Mesenchymal stem cell (in vitro differentiated cells and primary cell): ENCODE measurements at regions not wholly inside any gene's neighbourhood (a gene's known extent, or its start where the extent isn't known, plus 50 kb on each side); places are given as distances from the start of the nearest gene placed in this dataset.

Source experiments
- DNase-seq: peaks from one replicate; pipeline ENCODE4 v3.0.0-alpha.2; 2013
- H2AFZ ChIP-seq: one replicate; pipeline ENCODE4 v1.6.1; 2013; ENCODE audit warnings: low read depth, mild to moderate bottlenecking, control low read depth, inconsistent platforms, low read length, moderate library complexity
- H2AK5ac ChIP-seq: 2 replicates; pipeline ENCODE4 v1.6.1; 2013; ENCODE audit warnings: low read length, moderate library complexity, mild to moderate bottlenecking, inconsistent platforms; ENCODE audit not compliant: severe bottlenecking
- H2BK120ac ChIP-seq: one replicate; pipeline ENCODE4 v1.6.1; 2013; ENCODE audit warnings: low read depth, mild to moderate bottlenecking, inconsistent platforms, low read length, moderate library complexity
- H2BK12ac ChIP-seq, 2 experiments: one replicate each; pipeline ENCODE4 v1.6.1; 2013; ENCODE audit warnings: inconsistent platforms in 2 of 2, low read length in 2 of 2, mild to moderate bottlenecking in 2 of 2, moderate library complexity in 2 of 2, control low read depth in 1 of 2
- H2BK15ac ChIP-seq: one replicate; pipeline ENCODE4 v1.6.1; 2013; ENCODE audit warnings: mild to moderate bottlenecking, low read depth, inconsistent platforms; ENCODE audit not compliant: poor library complexity, severe bottlenecking
- H2BK5ac ChIP-seq: 2 replicates; pipeline ENCODE4 v1.6.1; 2013; ENCODE audit warnings: low read depth, mild to moderate bottlenecking, low read length, control low read depth, inconsistent platforms; ENCODE audit not compliant: poor library complexity, severe bottlenecking
- H3K14ac ChIP-seq, 2 experiments: one replicate each; pipeline ENCODE4 v1.6.1; 2013; ENCODE audit warnings: inconsistent platforms in 2 of 2, low read length in 2 of 2, control low read depth in 1 of 2, mild to moderate bottlenecking in 1 of 2, moderate library complexity in 1 of 2
- H3K18ac ChIP-seq, 2 experiments: one replicate each; pipeline ENCODE4 v1.6.1; 2013; ENCODE audit warnings: inconsistent platforms in 2 of 2, low read length in 2 of 2, control low read depth in 1 of 2, low read depth in 1 of 2, mild to moderate bottlenecking in 1 of 2
- H3K23ac ChIP-seq, 2 experiments: one replicate each; pipeline ENCODE4 v1.6.1; 2013; ENCODE audit warnings: inconsistent platforms in 2 of 2, low read length in 2 of 2, mild to moderate bottlenecking in 2 of 2, moderate library complexity in 2 of 2, control low read depth in 1 of 2
- H3K27ac ChIP-seq: 2 replicates; pipeline ENCODE4 v1.5.1; 2013; ENCODE audit warnings: mild to moderate bottlenecking, moderate library complexity, low read length, control low read depth, inconsistent platforms; ENCODE audit not compliant: poor library complexity, severe bottlenecking
- H3K27me3 ChIP-seq, 2 experiments: 2 replicates each; pipeline versions ENCODE4 v1.6.1 to v1.7.0; 2013; ENCODE audit warnings: low read length in 2 of 2, mild to moderate bottlenecking in 2 of 2, moderate library complexity in 2 of 2, control low read depth in 1 of 2, inconsistent platforms in 1 of 2; ENCODE audit not compliant: control insufficient read depth in 1 of 2, insufficient read depth in 1 of 2
- H3K36me3 ChIP-seq, 2 experiments: 2 replicates each; pipeline versions ENCODE4 v1.6.1 to v1.7.0; 2013; ENCODE audit warnings: low read length in 2 of 2, control low read depth in 1 of 2, inconsistent platforms in 1 of 2, low read depth in 1 of 2, mild to moderate bottlenecking in 1 of 2; ENCODE audit not compliant: insufficient read depth in 2 of 2, control insufficient read depth in 1 of 2
- H3K4ac ChIP-seq, 2 experiments: one replicate each; pipeline ENCODE4 v1.6.1; 2013; ENCODE audit warnings: inconsistent platforms in 2 of 2, low read length in 2 of 2, mild to moderate bottlenecking in 2 of 2, moderate library complexity in 2 of 2, control low read depth in 1 of 2, low read depth in 1 of 2
- H3K4me1 ChIP-seq: 2 replicates; pipeline ENCODE4 v1.6.1; 2013; ENCODE audit warnings: low read depth, low read length, control low read depth; ENCODE audit not compliant: control insufficient read depth, insufficient read depth
- H3K4me2 ChIP-seq: 2 replicates; pipeline ENCODE4 v1.6.1; 2013; ENCODE audit warnings: low read length, mild to moderate bottlenecking, inconsistent platforms; ENCODE audit not compliant: poor library complexity, severe bottlenecking
- H3K4me3 ChIP-seq, 2 experiments: 2 replicates each; pipeline versions ENCODE4 v1.5.1 to v1.7.0; 2013; ENCODE audit warnings: low read length in 2 of 2, mild to moderate bottlenecking in 2 of 2, control low read depth in 1 of 2, low read depth in 1 of 2; ENCODE audit not compliant: insufficient read depth in 1 of 2
- H3K79me1 ChIP-seq: replicated peaks from 2 replicates; pipeline ENCODE4 v1.6.1; 2013; ENCODE audit warnings: mild to moderate bottlenecking, control low read depth, low read length, inconsistent platforms; ENCODE audit not compliant: poor library complexity, severe bottlenecking
- H3K9ac ChIP-seq: 2 replicates; pipeline ENCODE4 v1.7.0; 2013; ENCODE audit warnings: mild to moderate bottlenecking, low read length, moderate library complexity
- H3K9me3 ChIP-seq: 2 replicates; pipeline ENCODE4 v1.7.0; 2013; ENCODE audit warnings: mild to moderate bottlenecking, low read length; ENCODE audit not compliant: control insufficient read depth
- H4K8ac ChIP-seq: one replicate; pipeline ENCODE4 v1.6.1; 2013; ENCODE audit warnings: inconsistent platforms, mild to moderate bottlenecking, low read length, moderate library complexity
- H4K91ac ChIP-seq: one replicate; pipeline ENCODE4 v1.6.1; 2013; ENCODE audit warnings: mild to moderate bottlenecking, low read length, inconsistent platforms
- WGBS: methylation state at CpG from one replicate; pipeline ENCODE4 v1.1.7; 2013; ENCODE audit warnings: mixed read lengths; 5-methylcytosine and 5-hydroxymethylcytosine counted together

- no peak overlapping the region for H3K27ac ChIP-seq
- 93% methylated on average over 1 of the region's 3 CpGs for WGBS
- H4K91ac ChIP-seq, result no peak overlapping the region
- H3K79me1 ChIP-seq, result no peaks in the 10 kb centered on the region
- no peak overlapping the region for H2BK12ac ChIP-seq
- no peak overlapping the region for H3K18ac ChIP-seq
- no peak overlapping the region for H2BK120ac ChIP-seq
- H3K4me2 ChIP-seq, result no peak overlapping the region
- no peak overlapping the region for H2BK5ac ChIP-seq
- H3K9ac ChIP-seq, result no peak overlapping the region
- H2BK15ac ChIP-seq, result no peak overlapping the region
- DNase-seq, result no peak
- H3K14ac ChIP-seq, result no peak overlapping the region
- H3K9me3 ChIP-seq, result peaks cover 4% of the 10 kb centered on the region
- no peak overlapping the region for H3K23ac ChIP-seq
- no peak overlapping the region for H2AK5ac ChIP-seq
- no peak overlapping the region for H4K8ac ChIP-seq
- no peaks in the 10 kb centered on the region for H3K27me3 ChIP-seq
- no peak overlapping the region for H2AFZ ChIP-seq
- H3K4me1 ChIP-seq, result no peaks in the 10 kb centered on the region
- H3K4ac ChIP-seq, result no peak overlapping the region
- H3K4me3 ChIP-seq, result no peak overlapping the region
- no peaks in the 10 kb centered on the region for H3K36me3 ChIP-seq
Measured at GRCh38 chr16:6274351-6274750, 1058.3 kb upstream of the RBFOX1 start.

GRCh38 chr16:6267682-6268081 lies 1065.0 kb upstream of the RBFOX1 start:
- 71% methylated on average over 3 of the region's 3 CpGs for WGBS
- no peak overlapping the region for H3K4ac ChIP-seq
- H3K18ac ChIP-seq, result no peak overlapping the region

GRCh38 chr16:6266703-6267102 lies 1065.9 kb upstream of the RBFOX1 start:
- no peak for DNase-seq
- no peak overlapping the region for H2AFZ ChIP-seq
- no peak overlapping the region for H2BK15ac ChIP-seq
- H3K36me3 ChIP-seq, result no peaks in the 10 kb centered on the region
- no peaks in the 10 kb centered on the region for H3K79me1 ChIP-seq
- no peaks in the 10 kb centered on the region for H3K4me1 ChIP-seq
- no peak overlapping the region for H4K8ac ChIP-seq
- H3K4ac ChIP-seq, result no peak overlapping the region
- no peak overlapping the region for H2BK12ac ChIP-seq
- no peak overlapping the region for H3K23ac ChIP-seq
- no peak overlapping the region for H2BK120ac ChIP-seq
- no peak overlapping the region for H4K91ac ChIP-seq
- peaks cover 16% of the 10 kb centered on the region for H3K9me3 ChIP-seq
- H3K27ac ChIP-seq, result no peak overlapping the region
- WGBS, result 78% methylated on average over 2 of the region's 2 CpGs
- H3K27me3 ChIP-seq, result no peaks in the 10 kb centered on the region
- no peak overlapping the region for H3K4me3 ChIP-seq
- no peak overlapping the region for H2AK5ac ChIP-seq
- H2BK5ac ChIP-seq, result no peak overlapping the region
- H3K9ac ChIP-seq, result no peak overlapping the region
- no peak overlapping the region for H3K4me2 ChIP-seq
- no peak overlapping the region for H3K18ac ChIP-seq
- H3K14ac ChIP-seq, result no peak overlapping the region

More at GRCh38 chr16:6267682-6268081, 1065.0 kb upstream of the RBFOX1 start:
- H2BK120ac ChIP-seq, result no peak overlapping the region
- no peak overlapping the region for H2BK15ac ChIP-seq
- H3K9ac ChIP-seq, result no peak overlapping the region
- no peak overlapping the region for H4K91ac ChIP-seq
- H3K23ac ChIP-seq, result no peak overlapping the region
- H3K4me3 ChIP-seq, result no peak overlapping the region
- H3K9me3 ChIP-seq, result peaks cover 16% of the 10 kb centered on the region
- H3K4me2 ChIP-seq, result no peak overlapping the region
- H3K36me3 ChIP-seq, result no peaks in the 10 kb centered on the region
- H2AFZ ChIP-seq, result no peak overlapping the region
- H4K8ac ChIP-seq, result no peak overlapping the region
- no peak overlapping the region for H3K27ac ChIP-seq
- H3K79me1 ChIP-seq, result no peaks in the 10 kb centered on the region
- no peaks in the 10 kb centered on the region for H3K4me1 ChIP-seq
- H2BK12ac ChIP-seq, result no peak overlapping the region
- H3K14ac ChIP-seq, result no peak overlapping the region
- H2AK5ac ChIP-seq, result no peak overlapping the region
- H3K27me3 ChIP-seq, result no peaks in the 10 kb centered on the region
- no peak for DNase-seq
- no peak overlapping the region for H2BK5ac ChIP-seq

GRCh38 chr16:6265968-6266367 lies 1066.7 kb upstream of the RBFOX1 start:
- Histone ChIP-seq H4K91ac (no peak overlapping the region), H3K23ac (no peak overlapping the region), H3K36me3 (no peaks in the 10 kb centered on the region), H3K14ac (no peak overlapping the region), H3K9me3 (peaks cover 16% of the 10 kb centered on the region), H2BK120ac (no peak overlapping the region), H3K27ac (no peak overlapping the region), H2AK5ac (no peak overlapping the region), H3K18ac (no peak overlapping the region), H3K9ac (no peak overlapping the region), H2BK5ac (no peak overlapping the region), H2BK12ac (no peak overlapping the region), H3K79me1 (no peaks in the 10 kb centered on the region), H2BK15ac (no peak overlapping the region), H3K27me3 (no peaks in the 10 kb centered on the region), H2AFZ (no peak overlapping the region), H3K4me1 (no peaks in the 10 kb centered on the region), H3K4ac (no peak overlapping the region), H3K4me2 (no peak overlapping the region), H4K8ac (no peak overlapping the region), H3K4me3 (no peak overlapping the region)
- WGBS, result 61% methylated on average over 4 of the region's 4 CpGs
- DNase-seq, result no peak
